Transverse colon (tissue), 3 donors: ENCODE measurements at regions not wholly inside any gene's neighbourhood (a gene's known extent, or its start where the extent isn't known, plus 50 kb on each side); places are given as distances from the start of the nearest gene placed in this dataset.

Source experiments
- EP300 ChIP-seq: sonication (generic); formaldehyde crosslinking; IDR thresholded peaks from one replicate; pipeline ENCODE4 v1.6.1; 2017; ENCODE audit warnings: antibody characterized with exemption, low read depth
- POLR2A ChIP-seq: fragments of 450-650 bp; IDR thresholded peaks from one replicate; pipeline ENCODE4 v1.6.1; 2016; ENCODE audit warnings: antibody characterized with exemption, mild to moderate bottlenecking, moderate library complexity
- TF ChIP-seq, protein P1 (sequence below), 5 experiments: fragments of 200-600 bp in 3 of 5; fragments of 450-650 bp in 2 of 5; sonication (generic) in 3 of 5; IDR thresholded peaks; 1 replicate in 2 of 5; 2 replicates in 3 of 5; pipeline ENCODE4 v1.5.1; 2016 to 2017; ENCODE audit warnings: antibody characterized with exemption in 5 of 5, inconsistent platforms in 3 of 5, mild to moderate bottlenecking in 2 of 5, moderate library complexity in 1 of 5

DNA sequence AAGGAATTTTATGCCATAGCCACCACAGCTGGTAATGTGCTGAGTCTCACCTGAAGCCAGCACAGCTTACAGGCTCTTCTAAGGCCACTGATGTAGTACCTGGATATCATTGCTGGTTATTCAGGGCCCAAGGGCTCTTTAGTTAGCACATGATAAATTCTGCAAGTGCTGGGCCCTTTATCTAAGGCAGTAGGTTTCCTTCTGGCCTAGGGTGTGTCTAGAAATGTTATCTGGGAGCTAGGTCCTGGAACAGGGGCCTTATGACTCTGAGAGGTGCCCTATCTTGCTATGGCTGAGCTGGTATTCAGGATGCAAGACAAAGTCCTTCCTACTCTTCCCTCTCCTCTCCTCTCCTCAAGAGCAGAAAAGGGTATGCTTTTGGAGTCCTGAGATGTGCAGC is 1424.5 kb upstream of the NUDT12 start:
- TF ChIP-seq POLR2A: no peak
- TF ChIP-seq, protein P1, sequence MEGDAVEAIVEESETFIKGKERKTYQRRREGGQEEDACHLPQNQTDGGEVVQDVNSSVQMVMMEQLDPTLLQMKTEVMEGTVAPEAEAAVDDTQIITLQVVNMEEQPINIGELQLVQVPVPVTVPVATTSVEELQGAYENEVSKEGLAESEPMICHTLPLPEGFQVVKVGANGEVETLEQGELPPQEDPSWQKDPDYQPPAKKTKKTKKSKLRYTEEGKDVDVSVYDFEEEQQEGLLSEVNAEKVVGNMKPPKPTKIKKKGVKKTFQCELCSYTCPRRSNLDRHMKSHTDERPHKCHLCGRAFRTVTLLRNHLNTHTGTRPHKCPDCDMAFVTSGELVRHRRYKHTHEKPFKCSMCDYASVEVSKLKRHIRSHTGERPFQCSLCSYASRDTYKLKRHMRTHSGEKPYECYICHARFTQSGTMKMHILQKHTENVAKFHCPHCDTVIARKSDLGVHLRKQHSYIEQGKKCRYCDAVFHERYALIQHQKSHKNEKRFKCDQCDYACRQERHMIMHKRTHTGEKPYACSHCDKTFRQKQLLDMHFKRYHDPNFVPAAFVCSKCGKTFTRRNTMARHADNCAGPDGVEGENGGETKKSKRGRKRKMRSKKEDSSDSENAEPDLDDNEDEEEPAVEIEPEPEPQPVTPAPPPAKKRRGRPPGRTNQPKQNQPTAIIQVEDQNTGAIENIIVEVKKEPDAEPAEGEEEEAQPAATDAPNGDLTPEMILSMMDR (IDR thresholded peaks at IDR 0.05): no peak
- TF ChIP-seq EP300: no peak
